DND-41 (cell line): ENCODE measurements at regions not wholly inside any gene's neighbourhood (a gene's known extent, or its start where the extent isn't known, plus 50 kb on each side); places are given as distances from the start of the nearest gene placed in this dataset.

Source experiments
- CTCF ChIP-seq: IDR thresholded peaks from 2 replicates; pipeline ENCODE4 v1.5.1; 2012; ENCODE audit warnings: borderline replicate concordance, low read length, moderate library complexity, mild to moderate bottlenecking; ENCODE audit not compliant: poor library complexity, severe bottlenecking; ENCODE audit errors: extremely low read depth
- EZH2 ChIP-seq: IDR thresholded peaks from 3 replicates; pipeline ENCODE4 v1.6.1; 2012; ENCODE audit warnings: borderline replicate concordance, low read depth, mild to moderate bottlenecking, moderate library complexity, low read length, inconsistent platforms; ENCODE audit not compliant: severe bottlenecking

- no peak for TF ChIP-seq EZH2
- TF ChIP-seq CTCF = no peak
Observed at GRCh38 chr2:123043458-123043857, 981.6 kb upstream of the CNTNAP5 start.
